ENCODE measurements at regions not wholly inside any gene's neighbourhood (a gene's known extent, or its start where the extent isn't known, plus 50 kb on each side); places are given as distances from the start of the nearest gene placed in this dataset.

GRCh38 chr4:19130866-19131265 is 1109.3 kb upstream of the LCORL start:
- no peak overlapping the region for H3K27ac ChIP-seq
- H3K27me3 ChIP-seq: no peaks in the 10 kb centered on the region
- TF ChIP-seq POLR2AphosphoS5 (IDR thresholded peaks at IDR 0.05) (no peak), EP300 (IDR thresholded peaks at IDR 0.05) (no peak), CTCF (IDR thresholded peaks at IDR 0.05) (no peak), POLR2A (IDR thresholded peaks at IDR 0.05) (no peak)
- H3K4me1 ChIP-seq: no peaks in the 10 kb centered on the region
- DNase-seq: no peak
- no peak overlapping the region for H3K4me3 ChIP-seq
- no peak for ATAC-seq (ENCODE audit: low FRiP score in 2 of 2)
- H3K9me3 ChIP-seq: no peaks in the 10 kb centered on the region
- H3K36me3 ChIP-seq: no peaks in the 10 kb centered on the region

- no peak for DNase-seq
- no peak overlapping the region for H3K4me3 ChIP-seq
- TF ChIP-seq EP300 (IDR thresholded peaks at IDR 0.05): no peak
- TF ChIP-seq CTCF (IDR thresholded peaks at IDR 0.05): no peak
- TF ChIP-seq POLR2AphosphoS5 (IDR thresholded peaks at IDR 0.05): no peak
- TF ChIP-seq POLR2A (IDR thresholded peaks at IDR 0.05): no peak
- no peak overlapping the region for H3K27ac ChIP-seq
- ATAC-seq (ENCODE audit: low FRiP score in 2 of 2): no peak
- no peaks in the 10 kb centered on the region for H3K36me3 ChIP-seq
- no peaks in the 10 kb centered on the region for H3K4me1 ChIP-seq
- H3K9me3 ChIP-seq: no peaks in the 10 kb centered on the region
- no peaks in the 10 kb centered on the region for H3K27me3 ChIP-seq
- WGBS, 2 donors: 75 to 86% methylated on average over 1 of the region's 1 CpG
Measured at GRCh38 chr4:19128176-19128575, 1106.6 kb upstream of the LCORL start.

GRCh38 chr4:19126903-19127302 is 1105.3 kb upstream of the LCORL start:
- no peak overlapping the region for H3K4me3 ChIP-seq
- WGBS, 2 donors: 75 to 77% methylated on average over 4 of the region's 4 CpGs
- no peaks in the 10 kb centered on the region for H3K9me3 ChIP-seq
- TF ChIP-seq EP300 (IDR thresholded peaks at IDR 0.05) (no peak), POLR2A (IDR thresholded peaks at IDR 0.05) (no peak), CTCF (IDR thresholded peaks at IDR 0.05) (no peak), POLR2AphosphoS5 (IDR thresholded peaks at IDR 0.05) (no peak)
- H3K36me3 ChIP-seq: no peaks in the 10 kb centered on the region
- H3K4me1 ChIP-seq: no peaks in the 10 kb centered on the region
- no peaks in the 10 kb centered on the region for H3K27me3 ChIP-seq
- DNase-seq (no peak), ATAC-seq (ENCODE audit: low FRiP score in 2 of 2) (no peak)
- no peak overlapping the region for H3K27ac ChIP-seq

GRCh38 chr4:19123681-19124080 is 1102.1 kb upstream of the LCORL start:
- H3K27me3 ChIP-seq: no peaks in the 10 kb centered on the region
- DNase-seq: no peak
- H3K27ac ChIP-seq: no peak overlapping the region
- H3K4me1 ChIP-seq: no peaks in the 10 kb centered on the region
- TF ChIP-seq POLR2AphosphoS5 (IDR thresholded peaks at IDR 0.05): no peak
- no peak for TF ChIP-seq EP300 (IDR thresholded peaks at IDR 0.05)
- TF ChIP-seq POLR2A (IDR thresholded peaks at IDR 0.05): no peak
- no peak for TF ChIP-seq CTCF (IDR thresholded peaks at IDR 0.05)
- no peak for ATAC-seq (ENCODE audit: low FRiP score in 2 of 2)
- H3K36me3 ChIP-seq: no peaks in the 10 kb centered on the region
- H3K4me3 ChIP-seq: no peak overlapping the region
- WGBS, 2 donors: 75 to 82% methylated on average over 4 of the region's 4 CpGs
- no peaks in the 10 kb centered on the region for H3K9me3 ChIP-seq

GRCh38 chr4:19119904-19120560 is 1098.5 kb upstream of the LCORL start:
- Histone ChIP-seq H3K36me3 (no peaks in the 10 kb centered on the region), H3K4me3 (no peak overlapping the region), H3K27ac (no peak overlapping the region), H3K27me3 (no peaks in the 10 kb centered on the region), H3K4me1 (no peaks in the 10 kb centered on the region), H3K9me3 (no peaks in the 10 kb centered on the region)
- TF ChIP-seq CTCF (IDR thresholded peaks at IDR 0.05) (no peak), EP300 (IDR thresholded peaks at IDR 0.05) (no peak), POLR2A (IDR thresholded peaks at IDR 0.05) (no peak), POLR2AphosphoS5 (IDR thresholded peaks at IDR 0.05) (no peak)
- DNase-seq: no peak
- 70 to 84% methylated on average over 3 of the region's 3 CpGs for WGBS, 2 donors
- ATAC-seq (ENCODE audit: low FRiP score in 2 of 2): no peak
